ENCODE measurements at regions not wholly inside any gene's neighbourhood (a gene's known extent, or its start where the extent isn't known, plus 50 kb on each side); places are given as distances from the start of the nearest gene placed in this dataset.
"Not testable (repeated sequence)": the region's sequence is repeated elsewhere in the genome, so short reads cannot be mapped to it uniquely, and the experiment has no call there.

DNA sequence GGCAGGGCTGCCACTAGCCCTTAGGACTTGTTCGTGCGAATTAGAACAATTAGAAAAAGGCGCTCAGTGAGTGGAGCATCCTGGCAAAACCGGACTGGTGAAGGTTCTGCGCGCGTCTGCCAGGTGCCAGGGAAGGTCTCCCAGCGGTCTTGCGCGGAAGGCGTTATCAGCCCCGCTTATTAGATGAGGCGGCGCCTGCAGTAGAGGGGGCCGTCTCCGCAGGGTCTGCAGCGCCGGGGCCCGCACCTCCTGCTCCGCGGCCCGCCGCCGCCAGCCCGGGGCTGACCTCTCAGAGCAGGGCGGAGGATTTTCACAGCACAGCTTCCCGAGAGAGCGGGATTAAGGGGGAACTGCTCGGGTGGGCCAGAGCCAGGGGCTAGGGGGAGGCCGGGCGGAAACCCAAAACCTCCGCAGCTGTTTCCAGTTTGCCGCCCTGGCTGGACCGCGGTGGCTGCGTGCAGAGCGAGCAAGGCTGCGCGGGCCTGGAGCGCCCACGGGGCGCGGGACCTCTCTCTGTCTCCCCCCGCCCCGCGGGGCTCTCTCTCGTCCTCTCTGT lies 155.2 kb downstream of the FOXD2 start:
- in situ Hi-C loops (cut with HindIII; ENCODE audit: low sequenced_read_pairs): no loop called here

DNA sequence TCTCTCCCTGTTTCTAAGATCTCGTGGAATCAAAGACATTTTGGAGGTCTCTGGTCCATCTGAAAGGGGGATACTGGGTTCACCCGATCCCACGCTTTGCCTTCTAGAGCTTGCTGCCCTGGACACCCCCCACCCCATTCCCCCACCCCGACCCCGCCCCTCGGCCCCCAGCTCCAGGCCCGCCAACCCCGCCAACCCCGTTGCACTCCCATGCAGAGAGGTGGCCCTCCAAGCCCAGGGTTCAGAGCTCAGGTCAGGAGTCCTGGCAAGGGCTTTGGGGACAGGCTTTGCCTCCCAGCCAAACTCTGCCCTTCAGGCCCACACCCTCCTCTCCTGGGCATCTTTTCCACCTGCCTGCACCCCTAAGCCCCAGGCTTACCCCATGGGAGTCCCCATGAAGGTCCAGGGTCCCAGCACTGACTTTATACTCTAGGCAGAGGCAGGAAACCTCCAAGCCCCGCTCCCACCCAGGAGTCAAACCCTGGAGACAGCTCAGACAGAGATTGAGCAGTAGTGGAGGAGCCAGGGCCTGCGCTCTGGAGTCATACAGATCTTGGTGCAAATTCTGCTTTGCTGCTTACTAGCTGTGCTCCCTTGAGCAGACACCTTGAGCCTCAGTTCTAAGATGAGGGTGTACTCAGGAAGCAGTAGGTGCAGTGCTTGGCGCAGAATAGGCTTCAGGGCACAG lies 155.9 kb downstream of the FOXD2 start:
- in situ Hi-C loops (cut with HindIII; ENCODE audit: low sequenced_read_pairs): no loop called here

DNA sequence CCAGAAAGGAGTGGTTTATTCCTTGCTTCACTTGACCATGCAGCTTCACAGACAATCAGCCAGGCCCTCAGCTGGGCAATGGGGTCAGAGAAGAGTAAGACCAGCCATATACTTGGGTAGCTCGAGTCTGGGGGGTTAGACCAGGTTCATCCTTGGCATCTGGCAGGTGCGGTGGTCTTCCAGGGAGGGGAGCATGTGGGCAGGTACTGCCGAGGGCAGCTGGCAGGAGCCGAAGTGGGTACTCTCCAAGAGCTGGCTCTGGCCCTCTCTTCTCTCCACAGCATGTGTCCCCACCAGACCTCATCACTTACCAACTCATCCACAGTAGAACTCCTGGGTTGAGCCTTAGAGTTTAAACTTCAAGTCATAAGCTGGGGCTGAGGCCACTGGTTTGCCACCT lies 156.8 kb downstream of the FOXD2 start:
- in situ Hi-C loops (cut with HindIII; ENCODE audit: low sequenced_read_pairs): no loop called here

DNA sequence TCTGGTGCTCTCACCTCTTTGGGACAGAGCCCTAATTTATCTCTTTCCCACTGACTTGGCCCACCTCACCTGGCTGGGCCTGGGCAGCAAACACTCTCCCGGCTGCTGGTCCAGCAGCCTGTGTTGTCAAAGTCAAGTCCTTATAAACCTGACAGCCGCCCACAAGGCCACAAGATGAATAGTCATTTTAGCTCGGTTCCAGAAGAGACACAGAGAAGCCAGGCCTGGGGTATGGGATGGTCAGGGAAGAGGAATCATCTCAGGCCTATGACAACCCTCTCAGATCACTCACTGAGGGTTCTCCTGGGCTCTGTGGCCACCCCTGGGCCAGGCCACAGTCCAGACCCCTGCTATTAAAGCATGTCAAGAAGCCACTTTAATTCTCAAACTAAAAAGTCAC lies 158.5 kb downstream of the FOXD2 start:
- in situ Hi-C loops (cut with HindIII; ENCODE audit: low sequenced_read_pairs): no loop called here

DNA sequence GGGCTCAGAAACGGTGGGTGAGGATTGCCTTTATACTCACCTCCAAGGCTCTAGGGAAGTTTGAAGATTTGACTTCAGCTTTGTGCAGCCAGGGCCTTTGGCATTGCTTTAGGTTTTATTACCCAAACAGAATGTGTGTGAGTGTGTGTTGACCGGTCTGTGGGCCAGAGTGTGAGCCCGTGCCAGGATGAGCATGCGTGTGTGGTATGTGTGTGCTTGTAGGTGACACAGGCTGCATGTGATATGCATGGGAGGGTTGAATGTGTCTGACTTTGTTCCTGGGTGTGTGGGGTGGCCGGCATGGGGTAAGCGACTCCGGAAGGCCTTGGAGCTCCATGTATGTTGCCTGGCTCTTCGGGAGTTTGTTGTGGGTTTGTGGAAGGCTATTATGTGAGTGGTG lies 160.5 kb downstream of the FOXD2 start:
- in situ Hi-C loops (cut with HindIII; ENCODE audit: low sequenced_read_pairs): no loop called here

DNA sequence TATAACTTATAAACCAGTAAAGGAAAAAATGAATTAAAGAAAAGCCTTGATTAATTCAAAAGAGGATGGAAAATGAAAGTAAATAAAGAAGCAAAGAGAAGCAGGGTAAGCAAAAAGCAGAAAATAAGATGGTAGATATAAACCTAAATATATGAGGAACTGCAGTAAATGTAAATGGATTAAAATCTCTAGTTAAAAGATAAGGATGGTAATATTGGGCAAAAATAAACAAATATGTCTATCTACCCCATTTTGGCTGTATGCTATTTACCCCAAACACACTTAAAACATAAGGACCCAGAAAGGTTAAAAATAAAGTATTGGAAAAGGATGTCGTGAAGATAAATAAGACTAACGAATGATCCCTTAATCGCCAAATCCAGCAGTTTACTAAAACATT lies 161.9 kb downstream of the FOXD2 start:
- in situ Hi-C loops (cut with HindIII; ENCODE audit: low sequenced_read_pairs): no loop called here

DNA sequence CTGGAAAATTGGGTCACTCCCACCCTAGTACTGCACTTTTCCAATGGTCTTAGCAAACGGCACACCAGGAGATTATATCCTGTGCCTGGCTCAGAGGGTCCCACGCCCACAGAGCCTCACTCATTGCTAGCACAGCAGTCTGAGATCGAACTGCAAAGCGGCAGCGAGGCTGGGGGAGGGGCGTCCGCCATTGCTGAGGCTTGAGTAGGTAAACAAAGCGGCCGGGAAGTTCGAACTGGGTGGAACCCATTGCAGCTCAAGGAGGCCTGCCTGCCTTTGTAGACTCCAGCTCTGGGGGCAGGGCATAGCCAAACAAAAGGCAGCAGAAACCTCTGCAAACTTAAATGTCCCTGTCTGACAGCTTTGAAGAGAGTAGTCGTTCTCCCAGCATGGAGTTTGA lies 164.6 kb downstream of the FOXD2 start:
- in situ Hi-C loops (cut with HindIII; ENCODE audit: low sequenced_read_pairs): not testable (repeated sequence)

DNA sequence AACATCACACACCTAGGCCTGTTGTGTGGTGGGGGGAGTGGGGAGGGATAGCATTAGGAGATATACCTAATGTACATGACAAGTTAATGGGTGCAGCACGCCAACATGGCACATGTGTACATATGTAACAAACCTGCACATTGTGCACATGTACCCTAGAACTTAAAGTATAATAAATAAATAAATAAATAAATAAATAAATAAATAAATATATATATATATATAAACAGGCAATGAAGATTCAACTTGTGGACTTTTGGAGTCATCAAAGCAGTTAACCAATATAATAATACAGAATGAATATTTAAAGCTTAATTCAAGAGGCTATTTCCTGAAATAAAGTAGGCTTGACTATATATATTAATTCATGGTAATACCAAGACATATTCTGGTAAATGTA lies 167.0 kb downstream of the FOXD2 start:
- in situ Hi-C loops (cut with HindIII; ENCODE audit: low sequenced_read_pairs): not testable (repeated sequence)

DNA sequence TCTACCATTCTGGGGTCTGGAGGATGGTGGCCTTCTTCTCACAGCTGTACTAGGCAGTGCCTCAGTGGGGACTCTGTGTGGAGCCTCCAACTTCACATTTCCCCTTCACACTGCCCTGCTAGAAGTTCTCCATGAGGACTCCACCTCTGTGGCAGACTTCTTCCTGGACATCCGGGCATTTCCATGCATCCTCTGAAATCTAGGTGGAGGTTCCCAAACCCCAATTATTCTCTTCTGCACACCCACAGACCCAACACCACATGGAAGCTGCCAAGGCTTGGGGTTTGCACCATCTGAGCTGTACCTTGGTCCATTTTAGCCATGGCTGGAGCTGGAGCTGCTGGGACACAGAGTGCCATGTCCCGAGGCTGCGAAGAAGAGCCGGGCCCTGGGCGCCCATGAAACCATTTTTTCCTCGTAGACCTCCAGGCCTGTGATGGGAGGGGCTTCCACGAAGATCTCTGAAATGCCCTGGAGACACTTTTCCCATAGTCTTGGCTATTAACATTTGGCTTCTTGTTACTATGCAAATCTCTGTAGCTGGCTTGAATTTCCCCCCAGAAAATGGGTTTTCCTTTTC lies 170.5 kb downstream of the FOXD2 start:
- in situ Hi-C loops (cut with HindIII; ENCODE audit: low sequenced_read_pairs): no loop called here

DNA sequence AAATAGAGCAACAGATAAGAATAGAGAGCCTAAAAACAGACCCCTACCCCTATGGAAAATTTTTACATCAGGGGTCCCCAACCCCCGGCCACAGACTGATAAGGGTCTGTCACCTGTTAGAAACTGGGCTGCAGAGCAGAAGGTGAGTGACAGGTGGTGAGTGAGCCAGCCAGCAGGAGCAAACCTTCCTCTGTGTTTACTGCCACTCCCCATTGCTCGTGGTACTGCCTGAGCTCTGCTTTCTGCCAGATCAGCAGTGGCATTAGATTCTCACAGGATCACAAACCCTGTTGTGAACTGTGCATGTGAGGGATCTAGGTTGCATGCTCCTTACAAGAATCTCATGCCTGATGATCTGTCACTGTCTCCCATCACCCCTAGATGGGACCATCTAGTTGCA lies 174.1 kb downstream of the FOXD2 start:
- in situ Hi-C loops (cut with HindIII; ENCODE audit: low sequenced_read_pairs): no loop called here

DNA sequence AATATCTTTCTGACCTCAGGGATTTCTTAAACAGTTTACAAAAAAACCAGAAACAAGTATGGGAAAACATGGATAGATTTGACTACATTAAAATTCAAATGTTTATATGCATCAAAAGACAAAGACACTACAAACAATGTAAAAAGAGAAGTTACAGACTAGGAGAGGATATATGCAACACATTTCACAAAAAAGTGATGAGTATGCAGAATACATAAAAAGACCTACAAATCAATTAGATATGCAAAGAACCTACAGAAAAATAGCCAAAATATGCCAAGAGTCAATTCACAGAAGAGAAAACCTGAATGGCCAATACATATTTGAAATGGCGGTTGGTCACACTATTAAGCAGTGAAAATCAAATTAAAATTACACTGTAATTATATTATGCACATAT lies 175.0 kb downstream of the FOXD2 start:
- in situ Hi-C loops (cut with HindIII; ENCODE audit: low sequenced_read_pairs): no loop called here

DNA sequence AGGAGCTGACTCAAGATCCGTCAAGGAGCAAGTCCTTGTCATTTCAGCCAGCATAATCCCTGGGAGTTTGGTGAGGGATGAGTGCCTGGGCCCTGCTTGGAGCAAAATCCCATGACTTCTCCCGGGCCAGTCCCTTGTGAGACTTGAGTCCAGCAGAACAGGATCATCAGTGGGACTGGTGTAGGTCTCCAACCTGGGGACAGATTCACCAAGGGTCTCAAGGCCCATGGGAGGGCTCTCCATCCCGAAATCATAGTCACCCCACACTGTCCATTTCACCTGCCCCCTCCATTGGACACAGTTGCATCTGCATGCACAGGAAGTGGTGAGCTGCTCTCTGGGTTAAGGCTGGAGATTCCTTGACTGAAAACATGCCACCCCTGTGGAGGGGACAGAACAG lies 178.2 kb downstream of the FOXD2 start:
- in situ Hi-C loops (cut with HindIII; ENCODE audit: low sequenced_read_pairs): no loop called here

DNA sequence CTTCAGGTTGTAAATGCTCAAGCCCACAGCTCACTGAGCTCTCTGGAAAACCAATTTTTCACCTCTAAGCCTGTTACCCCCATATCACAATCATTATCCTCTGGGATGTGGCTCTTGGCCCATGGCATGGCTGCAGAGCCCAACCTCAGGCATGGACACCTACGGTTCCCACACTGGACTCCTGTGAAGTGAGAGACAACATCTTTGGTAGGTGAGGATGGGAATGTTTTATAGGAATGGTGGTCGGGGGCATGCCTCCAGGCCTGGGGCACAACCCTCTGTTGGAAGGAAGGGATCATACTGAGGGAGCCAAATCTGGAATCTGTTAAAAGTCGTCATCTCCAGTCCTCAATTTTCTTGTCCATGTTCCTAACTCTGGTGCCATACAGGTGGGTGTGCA lies 179.1 kb downstream of the FOXD2 start:
- in situ Hi-C loops (cut with HindIII; ENCODE audit: low sequenced_read_pairs): no loop called here

DNA sequence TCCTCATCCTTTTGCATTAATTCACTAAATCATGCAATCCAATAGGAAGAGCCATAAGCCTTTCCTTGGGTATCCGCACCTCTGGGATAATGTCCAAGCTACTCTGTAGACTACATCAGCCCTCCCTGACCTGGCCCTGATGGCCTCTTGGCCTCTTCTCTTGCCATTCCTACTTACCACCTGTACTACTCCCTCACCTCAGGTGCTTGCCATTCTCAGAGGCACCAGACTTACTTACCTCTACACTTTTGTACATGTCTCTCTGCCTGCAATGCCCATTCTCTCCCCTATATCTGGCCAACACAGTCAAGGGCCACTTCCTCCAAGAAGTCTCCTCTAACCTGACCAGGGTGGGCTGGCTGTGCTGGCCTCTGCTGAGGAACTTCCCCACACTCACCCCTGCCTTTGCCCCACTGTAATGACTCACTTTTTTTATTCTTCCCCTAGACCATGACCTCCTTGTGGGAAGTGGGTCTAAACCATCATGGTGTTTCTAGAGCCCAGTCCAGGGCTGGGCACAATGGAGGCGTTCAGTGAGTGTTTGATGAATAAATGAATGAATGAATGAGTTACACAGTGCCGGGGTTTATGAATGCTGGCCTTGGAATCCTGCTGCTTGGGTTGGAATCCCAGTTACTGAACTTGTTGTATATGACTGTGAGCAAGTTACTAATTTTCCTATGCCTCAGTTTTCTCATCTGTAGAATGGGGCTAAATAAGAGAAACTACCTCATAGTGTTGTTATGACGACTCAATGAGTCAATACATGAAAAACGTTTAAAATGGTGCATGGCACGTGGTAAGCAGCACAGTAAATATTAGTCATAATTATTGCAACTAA lies 179.8 kb downstream of the FOXD2 start:
- in situ Hi-C loops (cut with HindIII; ENCODE audit: low sequenced_read_pairs): no loop called here

DNA sequence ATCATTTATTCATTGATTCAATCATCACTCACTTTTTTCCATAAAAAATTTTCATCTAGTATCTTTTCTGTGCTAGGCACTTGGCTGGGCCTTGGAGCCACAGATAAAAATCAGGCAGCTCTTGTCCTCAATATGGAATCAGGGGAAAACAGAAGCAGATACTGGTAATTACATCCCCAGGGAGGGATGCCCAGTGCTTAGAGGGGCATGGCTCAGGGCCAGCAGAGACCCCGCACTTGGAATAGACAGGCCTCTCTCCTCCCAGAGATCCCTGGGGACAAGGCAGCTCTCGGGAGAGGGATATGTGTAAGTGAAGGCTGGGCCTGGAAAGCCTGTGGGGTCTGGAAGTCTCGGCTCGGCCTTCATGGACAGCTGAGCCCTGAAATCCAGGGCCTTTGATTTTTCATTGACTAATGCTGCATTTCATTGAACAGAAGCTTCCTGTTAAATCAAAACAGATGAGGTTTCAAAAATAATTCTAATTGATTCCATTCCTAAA lies 180.4 kb downstream of the FOXD2 start:
- in situ Hi-C loops (cut with HindIII; ENCODE audit: low sequenced_read_pairs): no loop called here

DNA sequence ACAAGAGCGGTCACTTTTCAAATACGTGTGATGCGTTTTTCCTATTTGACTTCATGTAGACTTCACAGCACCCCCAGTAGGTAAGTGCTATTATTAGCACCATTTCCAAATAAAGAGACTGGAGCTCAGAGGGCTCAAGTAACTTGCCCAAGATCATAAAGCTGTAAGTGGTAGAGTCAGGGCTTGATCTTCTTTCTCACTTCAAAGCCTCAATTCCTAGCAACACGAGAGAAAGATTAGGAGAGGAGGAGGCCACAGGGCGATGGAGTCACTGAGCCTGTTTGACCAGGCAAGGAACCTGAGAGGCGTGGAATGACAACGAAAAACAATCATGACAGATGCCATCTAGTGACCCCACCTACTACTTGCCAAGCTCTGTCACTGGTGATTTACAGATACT lies 181.0 kb downstream of the FOXD2 start:
- in situ Hi-C loops (cut with HindIII; ENCODE audit: low sequenced_read_pairs): no loop called here

DNA sequence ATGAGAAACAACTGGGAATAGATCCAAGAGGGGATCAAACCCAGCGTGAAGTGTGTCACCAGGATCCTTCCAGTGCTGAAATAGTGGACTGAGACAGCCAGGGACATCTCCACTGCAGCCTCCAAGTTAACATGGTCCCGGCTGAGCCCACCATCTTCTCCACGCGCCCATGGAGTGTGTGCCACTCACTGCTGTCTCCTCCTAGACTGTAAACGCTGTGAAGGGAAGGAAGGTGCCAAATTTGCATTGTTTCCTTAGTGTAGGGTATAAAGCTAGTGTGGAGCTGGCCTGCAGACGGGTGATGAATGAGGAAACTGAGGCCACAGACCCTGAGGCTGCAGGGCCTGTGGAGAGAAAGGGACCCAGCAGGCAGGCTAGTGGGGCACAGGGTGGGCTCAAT lies 183.6 kb downstream of the FOXD2 start:
- in situ Hi-C loops (cut with HindIII; ENCODE audit: low sequenced_read_pairs): no loop called here

DNA sequence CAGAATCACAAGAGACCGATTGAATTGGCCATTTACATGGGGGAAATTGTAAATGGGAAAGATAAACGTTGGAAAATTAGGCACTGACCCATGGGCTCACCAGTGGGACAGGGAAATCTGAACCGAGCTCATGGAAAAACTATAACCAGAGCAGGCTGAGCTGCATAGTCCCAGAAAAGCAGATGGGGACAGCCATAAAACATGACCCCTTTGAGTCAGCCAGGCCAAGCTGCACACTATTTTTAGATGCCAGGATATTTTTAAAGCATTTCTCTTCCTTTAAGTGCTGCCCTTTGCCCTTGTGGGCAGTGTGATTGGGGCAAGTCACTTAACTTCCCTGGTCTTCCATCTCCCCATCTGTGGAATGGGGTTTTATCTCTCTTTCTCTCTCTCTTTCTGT lies 184.1 kb downstream of the FOXD2 start:
- in situ Hi-C loops (cut with HindIII; ENCODE audit: low sequenced_read_pairs): no loop called here

DNA sequence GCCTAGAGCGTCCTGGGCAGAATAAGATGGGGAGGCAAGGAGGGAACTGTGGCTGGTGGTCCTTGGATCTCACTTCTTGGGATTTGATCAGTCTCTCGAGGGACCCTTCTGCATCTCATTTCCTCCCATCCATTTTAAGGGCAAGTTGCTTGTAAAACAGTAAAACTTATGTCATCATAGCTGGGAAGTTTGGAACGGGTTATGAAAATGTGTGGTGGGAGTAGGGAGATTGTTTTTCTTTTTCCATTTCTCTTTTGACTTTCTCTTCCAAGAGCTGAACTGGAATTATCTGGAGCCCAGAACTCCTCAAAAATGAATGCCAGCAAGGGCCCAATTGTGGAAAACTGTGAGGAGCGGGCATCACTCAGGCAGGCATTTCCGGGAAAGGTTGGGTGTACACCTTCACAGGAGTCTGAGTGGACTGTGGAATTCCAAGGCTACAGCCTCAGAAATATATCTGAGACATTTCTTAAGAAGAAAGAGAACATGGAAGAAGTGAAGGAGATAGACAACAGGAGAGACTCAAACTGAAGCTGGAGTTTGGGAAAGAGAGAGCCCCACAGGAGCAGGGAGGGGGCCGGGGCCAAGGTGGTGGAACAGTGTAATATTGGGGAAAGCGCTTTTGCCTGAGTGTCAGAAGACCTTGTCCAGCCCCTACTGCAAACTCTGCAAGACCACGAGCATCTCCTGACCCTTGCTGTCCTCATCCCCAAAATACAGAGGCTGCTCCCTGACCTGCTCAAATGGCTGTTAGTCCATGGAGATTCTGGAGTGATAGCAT lies 185.1 kb downstream of the FOXD2 start:
- in situ Hi-C loops (cut with HindIII; ENCODE audit: low sequenced_read_pairs): no loop called here

DNA sequence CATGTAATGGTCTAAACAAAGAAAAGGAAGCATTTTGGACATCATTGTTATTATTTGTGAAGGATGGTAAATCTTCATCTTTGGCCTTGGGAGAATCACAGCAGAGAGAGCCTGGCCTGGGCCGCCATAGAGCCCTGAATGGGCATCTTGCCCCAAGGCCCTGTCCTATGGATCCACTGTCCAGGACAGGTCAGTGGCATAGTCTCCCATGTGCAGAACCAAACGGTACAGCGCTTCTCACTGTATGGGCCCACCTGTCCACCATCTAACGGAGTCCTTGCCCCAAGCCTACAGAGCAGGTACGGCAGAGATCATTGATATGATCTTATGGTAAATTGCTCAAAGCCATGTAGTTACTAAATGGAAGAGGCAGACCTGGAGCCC lies 185.7 kb downstream of the FOXD2 start:
- in situ Hi-C loops (cut with HindIII; ENCODE audit: low sequenced_read_pairs): no loop called here

DNA sequence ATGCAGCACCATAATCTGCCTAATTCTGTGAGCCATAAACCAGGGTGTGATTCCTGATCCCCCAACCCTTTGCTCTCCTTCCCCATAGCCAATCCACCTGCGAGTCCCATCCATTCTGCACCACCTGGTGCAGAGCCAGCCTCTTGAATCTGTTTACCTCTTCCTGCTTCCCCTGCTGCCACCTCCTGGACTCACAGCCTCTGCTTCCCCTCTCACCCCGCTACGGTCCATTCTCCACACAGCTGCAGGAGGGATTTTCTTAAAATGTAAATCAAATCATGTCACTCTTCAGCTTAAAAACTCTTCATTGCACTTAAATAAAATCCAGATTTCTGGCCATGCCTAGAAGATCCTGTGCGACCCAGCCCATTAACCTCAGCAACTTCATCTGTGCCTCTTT lies 186.7 kb downstream of the FOXD2 start:
- in situ Hi-C loops (cut with HindIII; ENCODE audit: low sequenced_read_pairs): no loop called here
